Muscle of leg (tissue), 3 donors: ENCODE measurements at regions not wholly inside any gene's neighbourhood (a gene's known extent, or its start where the extent isn't known, plus 50 kb on each side); places are given as distances from the start of the nearest gene placed in this dataset.
A peak's percentile ranks its signal among the peaks of the same experiment; 100 is the strongest.

Experiments used
- DNase-seq: peaks from one replicate; pipeline ENCODE4 v3.0.0; 2013
- H3K27ac ChIP-seq: one replicate; pipeline ENCODE4 v1.5.1; 2013; ENCODE audit warnings: mild to moderate bottlenecking, low read length, control low read depth
- H3K27me3 ChIP-seq: one replicate; pipeline ENCODE4 v1.6.1; 2013; ENCODE audit warnings: low read length; ENCODE audit not compliant: control insufficient read depth, insufficient read depth
- H3K36me3 ChIP-seq: one replicate; pipeline ENCODE4 v1.6.1; 2013; ENCODE audit warnings: low read length; ENCODE audit not compliant: control insufficient read depth, insufficient read depth
- H3K4me1 ChIP-seq: one replicate; pipeline ENCODE4 v1.6.1; 2013; ENCODE audit warnings: low read length; ENCODE audit not compliant: control insufficient read depth, insufficient read depth
- H3K4me3 ChIP-seq: one replicate; pipeline ENCODE4 v1.5.1; 2013; ENCODE audit warnings: low read length, control low read depth
- H3K9me3 ChIP-seq: replicated peaks from 2 replicates; pipeline ENCODE4 v1.6.1; 2013; ENCODE audit warnings: low read depth, low read length; ENCODE audit not compliant: control insufficient read depth
- WGBS: methylation state at CpG from one replicate; pipeline ENCODE4 v1.1.5; 2013; ENCODE audit warnings: missing lambda C conversion rate; ENCODE audit not compliant: insufficient coverage; 5-methylcytosine and 5-hydroxymethylcytosine counted together

GRCh38 chr13:20351281-20352022, 119.3 kb upstream of the GJB6 start:
- no peak for DNase-seq
- 81% methylated on average over 4 of the region's 6 CpGs for WGBS
- Histone ChIP-seq H3K4me1 (no peaks in the 10 kb centered on the region), H3K4me3 (no peak overlapping the region), H3K27ac (no peak overlapping the region), H3K27me3 (no peaks in the 10 kb centered on the region), H3K9me3 (no peaks in the 10 kb centered on the region), H3K36me3 (no peaks in the 10 kb centered on the region)

DNA sequence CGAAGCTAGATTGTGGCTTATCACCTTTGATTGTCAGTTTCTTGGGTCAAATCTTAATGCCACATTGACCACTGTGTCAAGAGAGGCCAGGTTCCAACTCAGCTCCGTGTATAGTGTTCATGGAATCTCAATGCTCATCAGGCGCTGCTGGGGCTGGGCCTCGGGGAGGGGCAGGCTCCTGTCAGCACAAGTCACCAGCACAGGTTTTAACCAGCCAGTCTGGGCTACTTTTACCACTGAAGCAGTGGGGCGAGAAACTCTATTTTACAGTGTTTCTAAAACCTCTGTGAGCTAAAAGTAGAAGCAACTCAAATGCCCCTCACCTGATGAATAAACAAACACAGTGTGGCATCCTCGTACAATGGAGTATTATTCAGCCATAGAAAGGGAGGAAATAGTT, 118.7 kb upstream of the GJB6 start:
- no peak for DNase-seq
- 88% methylated on average over 4 of the region's 6 CpGs for WGBS

DNA sequence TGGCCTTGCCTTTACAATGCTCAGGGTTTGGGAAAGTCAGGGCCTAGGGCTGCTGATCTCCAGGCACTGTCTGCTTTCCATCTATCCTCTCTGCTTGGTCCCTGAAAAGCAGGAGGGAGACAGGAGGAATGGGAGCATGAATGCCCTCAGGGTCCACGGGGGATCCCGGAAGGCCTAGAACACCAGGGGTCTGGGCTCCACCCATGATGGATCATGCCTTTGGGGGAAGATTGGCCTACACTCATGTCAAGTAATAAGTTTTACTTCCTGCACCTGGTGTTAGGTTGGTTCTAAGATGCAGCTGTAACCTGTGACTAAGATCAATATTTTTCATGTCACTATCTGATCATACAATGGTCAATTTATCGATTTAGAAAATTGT, 118.3 kb upstream of the GJB6 start:
- Histone ChIP-seq H3K27me3 (no peaks in the 10 kb centered on the region), H3K27ac (no peak overlapping the region), H3K9me3 (no peaks in the 10 kb centered on the region), H3K4me3 (no peak overlapping the region), H3K36me3 (no peaks in the 10 kb centered on the region), H3K4me1 (no peaks in the 10 kb centered on the region)
- 90% methylated on average over 1 of the region's 3 CpGs for WGBS
- no peak for DNase-seq

More for the DNA sequence above, 118.7 kb upstream of the GJB6 start:
- no peaks in the 10 kb centered on the region for H3K36me3 ChIP-seq
- no peaks in the 10 kb centered on the region for H3K9me3 ChIP-seq
- no peaks in the 10 kb centered on the region for H3K27me3 ChIP-seq
- H3K4me1 ChIP-seq: no peaks in the 10 kb centered on the region
- H3K4me3 ChIP-seq: no peak overlapping the region
- no peak overlapping the region for H3K27ac ChIP-seq

DNA sequence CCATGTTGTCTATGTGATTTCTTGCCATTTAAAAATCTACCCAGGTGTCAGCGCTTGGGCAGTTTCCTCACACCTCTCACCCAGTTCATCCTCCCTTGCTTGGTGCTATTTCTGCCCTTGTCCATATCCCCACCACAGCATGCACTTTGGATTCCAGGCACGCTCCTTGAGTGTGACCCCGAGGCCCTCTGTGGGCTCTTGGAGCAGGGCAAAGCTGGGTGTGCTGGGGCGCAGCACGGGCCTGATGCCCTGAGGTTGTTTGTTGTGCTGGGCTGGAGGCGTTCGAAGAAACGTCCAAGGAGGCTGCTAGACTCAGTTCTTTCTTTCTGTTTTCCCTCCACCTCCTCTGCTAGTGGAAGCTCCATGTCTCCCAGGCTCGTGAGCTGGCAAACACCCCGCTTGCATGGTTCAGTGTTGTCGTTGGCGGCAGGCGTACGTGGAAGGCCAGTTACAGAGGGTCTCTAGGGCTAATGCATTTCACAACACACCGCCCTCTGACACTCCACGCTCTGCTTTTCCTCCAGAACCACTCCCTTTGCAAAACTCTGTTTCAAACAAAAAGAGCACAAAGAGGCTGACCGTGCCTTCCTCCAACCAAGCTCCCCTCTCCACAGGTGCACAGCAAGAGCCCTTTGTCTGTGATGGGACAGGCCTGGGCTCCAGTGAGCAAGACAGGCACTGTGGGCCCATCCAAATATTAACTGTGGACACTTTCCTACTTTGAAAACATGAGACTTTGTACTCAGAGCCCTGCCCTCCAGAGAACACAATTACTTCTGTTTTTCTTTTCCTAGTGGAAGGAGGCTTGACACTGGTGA, 117.7 kb upstream of the GJB6 start:
- Histone ChIP-seq H3K9me3 (no peaks in the 10 kb centered on the region), H3K27me3 (no peaks in the 10 kb centered on the region), H3K4me3 (no peak overlapping the region), H3K4me1 (no peaks in the 10 kb centered on the region), H3K27ac (no peak overlapping the region), H3K36me3 (no peaks in the 10 kb centered on the region)
- peak; percentile 29 for DNase-seq
- 60% methylated on average over 9 of the region's 17 CpGs for WGBS

- no peaks in the 10 kb centered on the region for H3K36me3 ChIP-seq
- H3K27ac ChIP-seq: no peak overlapping the region
- no peaks in the 10 kb centered on the region for H3K9me3 ChIP-seq
- no peak for DNase-seq
- H3K4me3 ChIP-seq: no peak overlapping the region
- 88% methylated on average over 8 of the region's 8 CpGs for WGBS
- H3K4me1 ChIP-seq: no peaks in the 10 kb centered on the region
- H3K27me3 ChIP-seq: no peaks in the 10 kb centered on the region
Observed at GRCh38 chr13:20348645-20349408, 116.7 kb upstream of the GJB6 start.

DNA sequence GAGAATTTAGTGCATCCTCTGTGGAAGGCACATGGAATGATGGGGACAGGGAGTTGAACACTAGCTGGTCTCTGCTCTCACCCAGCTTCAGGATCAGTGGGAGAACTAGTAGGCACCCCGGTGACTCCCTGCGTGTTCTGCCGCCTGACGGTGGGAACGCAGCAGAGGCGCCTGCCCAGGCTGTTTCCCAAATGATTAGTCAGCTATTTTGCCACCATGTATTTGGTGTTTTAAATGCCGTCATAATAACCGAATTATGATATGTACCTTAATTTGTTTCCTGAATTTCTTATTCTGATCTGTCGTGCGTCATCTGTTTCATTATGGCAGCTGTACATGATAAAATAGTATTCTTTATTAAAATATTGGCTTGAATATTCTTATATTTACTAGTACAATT, 115.9 kb upstream of the GJB6 start:
- no peaks in the 10 kb centered on the region for H3K4me1 ChIP-seq
- no peaks in the 10 kb centered on the region for H3K27me3 ChIP-seq
- no peak for DNase-seq
- H3K9me3 ChIP-seq: no peaks in the 10 kb centered on the region
- no peaks in the 10 kb centered on the region for H3K36me3 ChIP-seq
- H3K4me3 ChIP-seq: no peak overlapping the region
- WGBS: 95% methylated on average over 6 of the region's 10 CpGs
- H3K27ac ChIP-seq: no peak overlapping the region

GRCh38 chr13:20344836-20345490, 112.8 kb upstream of the GJB6 start:
- no peak overlapping the region for H3K4me3 ChIP-seq
- H3K27ac ChIP-seq: no peak overlapping the region
- H3K9me3 ChIP-seq: no peaks in the 10 kb centered on the region
- no peaks in the 10 kb centered on the region for H3K36me3 ChIP-seq
- no peaks in the 10 kb centered on the region for H3K27me3 ChIP-seq
- WGBS: 71% methylated on average over 9 of the region's 10 CpGs
- H3K4me1 ChIP-seq: no peaks in the 10 kb centered on the region
- no peak for DNase-seq

DNA sequence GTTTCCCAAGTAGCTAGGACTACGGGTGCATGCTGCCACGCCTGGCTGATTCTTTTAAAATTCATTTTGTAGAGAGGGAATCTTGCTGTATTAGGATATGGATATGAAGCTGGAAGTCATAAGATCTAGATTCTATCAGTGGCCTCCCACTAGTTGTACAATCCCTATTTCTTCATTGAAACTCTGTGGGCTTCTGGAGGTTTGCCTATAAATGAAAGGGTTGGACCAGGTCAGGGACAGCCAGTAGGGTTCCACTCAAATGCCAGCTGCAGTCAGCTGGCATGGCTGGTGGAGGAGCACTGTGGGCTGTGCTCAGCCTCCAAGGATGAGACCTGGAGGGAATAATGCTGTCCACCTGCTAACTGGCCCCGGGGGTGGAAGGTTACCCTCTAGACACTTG, 110.2 kb upstream of the GJB6 start:
- no CpG with 5 or more reads among the region's 3 CpGs for WGBS

GRCh38 chr13:20340759-20341171, 108.6 kb upstream of the GJB6 start:
- Histone ChIP-seq H3K27me3 (no peaks in the 10 kb centered on the region), H3K36me3 (no peaks in the 10 kb centered on the region), H3K9me3 (no peaks in the 10 kb centered on the region), H3K4me3 (no peak overlapping the region), H3K27ac (no peak overlapping the region), H3K4me1 (no peaks in the 10 kb centered on the region)
- whole genome bisulfite sequencing: 31% methylated on average over 4 of the region's 10 CpGs
- DNase-seq: no peak

More for the DNA sequence above, 110.2 kb upstream of the GJB6 start:
- no peak for DNase-seq
- Histone ChIP-seq H3K4me3 (no peak overlapping the region), H3K27ac (no peak overlapping the region), H3K27me3 (no peaks in the 10 kb centered on the region), H3K4me1 (no peaks in the 10 kb centered on the region), H3K9me3 (no peaks in the 10 kb centered on the region), H3K36me3 (no peaks in the 10 kb centered on the region)
